Uterus (tissue), 3 donors: ENCODE measurements at regions not wholly inside any gene's neighbourhood (a gene's known extent, or its start where the extent isn't known, plus 50 kb on each side); places are given as distances from the start of the nearest gene placed in this dataset.

Experiments used
- DNase-seq, 2 donors: peaks; one replicate each; pipeline ENCODE4 v3.0.0-alpha.2; 2019 to 2020
- H3K27ac ChIP-seq, 2 donors: fragments of 200-600 bp; sonication (generic); 1 replicate in 1 of 2; 2 replicates in 1 of 2; pipeline ENCODE4 v1.5.1; 2016 to 2018
- H3K27me3 ChIP-seq, 2 donors: fragments of 200-600 bp; sonication (generic); one replicate each; pipeline ENCODE4 v1.5.1; 2018 to 2019; ENCODE audit warnings: control low read depth in 1 of 2
- H3K36me3 ChIP-seq, 2 donors: fragments of 200-600 bp; sonication (generic); one replicate each; pipeline ENCODE4 v1.5.1; 2019; ENCODE audit warnings: control low read depth in 1 of 2
- H3K4me1 ChIP-seq, 2 donors: fragments of 200-600 bp; sonication (generic); one replicate each; pipeline ENCODE4 v1.5.1; 2018 to 2019; ENCODE audit warnings: control low read depth in 1 of 2
- H3K4me3 ChIP-seq, 2 donors: fragments of 200-600 bp; sonication (generic); 1 replicate in 1 of 2; 2 replicates in 1 of 2; pipeline ENCODE4 v1.5.1; 2018 to 2019; ENCODE audit warnings: mild to moderate bottlenecking in 1 of 2
- H3K9me3 ChIP-seq, 2 donors: fragments of 200-600 bp; sonication (generic); one replicate each; pipeline ENCODE4 v1.5.1; 2019; ENCODE audit warnings: control low read depth in 1 of 2
- POLR2A ChIP-seq, 2 donors: fragments of 450-650 bp; IDR thresholded peaks; one replicate each; pipeline ENCODE4 v1.6.1; 2016; ENCODE audit warnings: antibody characterized with exemption in 2 of 2, mild to moderate bottlenecking in 1 of 2, moderate library complexity in 1 of 2
- intact Hi-C: fragments of 100-400 bp; cut with DNase I; formaldehyde crosslinking; loops from one replicate; pipeline ENCODE4 v1.15.1; 2023; ENCODE audit warnings: low total_unique reads
- TF ChIP-seq, protein P1 (sequence below), 4 experiments: fragments of 200-600 bp in 2 of 4; fragments of 450-650 bp in 2 of 4; sonication (generic) in 2 of 4; IDR thresholded peaks; one replicate each; pipeline ENCODE4 v1.5.1; 2016 to 2019; ENCODE audit warnings: antibody characterized with exemption in 4 of 4, mild to moderate bottlenecking in 2 of 4, moderate library complexity in 1 of 4
- donor health status: DM: yes; HTN: yes; CAD: no.

DNA sequence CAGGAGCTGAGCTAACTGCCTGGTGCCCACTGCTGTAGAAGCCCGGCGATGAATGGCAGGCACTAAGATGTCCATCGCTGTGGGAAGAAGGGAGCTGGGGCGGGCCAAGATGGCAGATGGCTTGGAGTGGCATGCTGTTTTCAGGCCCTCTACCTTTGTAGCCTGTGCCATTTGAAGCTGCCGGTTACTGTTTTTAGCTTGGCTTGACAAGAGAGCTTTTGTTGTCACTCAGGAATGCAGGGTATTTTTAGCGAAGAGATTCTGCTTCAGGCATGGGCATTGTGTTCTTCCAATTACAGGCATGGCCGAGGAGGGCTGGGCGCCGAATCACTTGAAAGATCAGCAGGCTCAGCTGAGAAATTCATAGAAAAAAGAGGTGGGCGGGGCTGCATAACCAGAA is 348.7 kb downstream of the RPS6KC1 start:
- intact Hi-C loops, result no loop called here
- no peaks in the 10 kb centered on the region for H3K36me3 ChIP-seq
- TF ChIP-seq POLR2A (IDR thresholded peaks at IDR 0.05), result no peak
- TF ChIP-seq, protein P1, sequence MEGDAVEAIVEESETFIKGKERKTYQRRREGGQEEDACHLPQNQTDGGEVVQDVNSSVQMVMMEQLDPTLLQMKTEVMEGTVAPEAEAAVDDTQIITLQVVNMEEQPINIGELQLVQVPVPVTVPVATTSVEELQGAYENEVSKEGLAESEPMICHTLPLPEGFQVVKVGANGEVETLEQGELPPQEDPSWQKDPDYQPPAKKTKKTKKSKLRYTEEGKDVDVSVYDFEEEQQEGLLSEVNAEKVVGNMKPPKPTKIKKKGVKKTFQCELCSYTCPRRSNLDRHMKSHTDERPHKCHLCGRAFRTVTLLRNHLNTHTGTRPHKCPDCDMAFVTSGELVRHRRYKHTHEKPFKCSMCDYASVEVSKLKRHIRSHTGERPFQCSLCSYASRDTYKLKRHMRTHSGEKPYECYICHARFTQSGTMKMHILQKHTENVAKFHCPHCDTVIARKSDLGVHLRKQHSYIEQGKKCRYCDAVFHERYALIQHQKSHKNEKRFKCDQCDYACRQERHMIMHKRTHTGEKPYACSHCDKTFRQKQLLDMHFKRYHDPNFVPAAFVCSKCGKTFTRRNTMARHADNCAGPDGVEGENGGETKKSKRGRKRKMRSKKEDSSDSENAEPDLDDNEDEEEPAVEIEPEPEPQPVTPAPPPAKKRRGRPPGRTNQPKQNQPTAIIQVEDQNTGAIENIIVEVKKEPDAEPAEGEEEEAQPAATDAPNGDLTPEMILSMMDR (IDR thresholded peaks at IDR 0.05), result no peak
- no peak overlapping the region for H3K27ac ChIP-seq
- H3K9me3 ChIP-seq, result no peaks in the 10 kb centered on the region
- no peak overlapping the region for H3K4me3 ChIP-seq
- no peaks in the 10 kb centered on the region for H3K27me3 ChIP-seq
- no peak for DNase-seq
- no peaks in the 10 kb centered on the region for H3K4me1 ChIP-seq

DNA sequence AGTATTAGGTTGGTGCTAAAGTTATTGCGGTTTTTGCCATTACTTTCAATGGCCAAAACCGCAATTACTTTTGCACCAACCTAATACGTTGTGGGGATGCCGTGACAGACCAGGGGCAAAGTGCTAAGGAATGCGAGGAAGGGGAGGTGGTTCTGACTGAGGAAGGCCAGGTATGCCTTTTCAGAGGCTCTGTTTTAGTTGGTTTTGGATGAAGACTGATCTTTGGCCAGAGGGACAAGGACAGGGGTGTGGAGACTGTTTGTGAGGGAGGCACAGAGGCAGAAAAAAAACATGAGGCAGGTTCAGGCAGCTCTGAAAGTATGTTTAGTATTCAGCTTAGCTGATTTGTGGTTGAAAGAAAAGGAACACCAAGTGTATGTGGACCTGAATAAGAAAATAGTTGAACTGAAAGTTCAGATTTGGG is 358.2 kb downstream of the RPS6KC1 start:
- no peak for DNase-seq
- intact Hi-C loops, result no loop called here
- H3K36me3 ChIP-seq, result no peaks in the 10 kb centered on the region
- H3K4me1 ChIP-seq, result no peaks in the 10 kb centered on the region
- H3K4me3 ChIP-seq, result no peak overlapping the region
- TF ChIP-seq POLR2A (IDR thresholded peaks at IDR 0.05), result no peak
- H3K9me3 ChIP-seq, result no peaks in the 10 kb centered on the region
- H3K27ac ChIP-seq, result no peak overlapping the region
- H3K27me3 ChIP-seq, result no peaks in the 10 kb centered on the region

DNA sequence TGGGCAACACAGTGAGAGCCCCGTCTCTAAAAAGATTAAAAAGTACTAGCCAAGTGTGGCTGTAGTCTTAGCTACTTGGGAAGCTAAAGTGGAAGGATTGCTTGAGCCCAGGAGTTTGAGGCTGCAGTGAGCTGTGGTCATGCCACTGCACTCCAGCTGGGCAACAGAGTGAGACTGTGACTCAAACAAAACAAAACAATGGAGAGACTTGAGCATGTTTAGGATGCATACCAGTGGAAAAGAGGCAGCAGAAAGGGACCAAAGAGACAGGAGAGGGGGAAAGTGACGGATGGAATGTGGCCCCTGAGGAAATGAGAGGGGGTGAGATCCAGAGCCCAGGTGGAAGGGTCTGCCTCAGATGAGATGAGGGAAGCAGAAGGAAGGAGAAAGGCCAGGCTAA is 358.9 kb downstream of the RPS6KC1 start:
- Histone ChIP-seq H3K27ac (no peak overlapping the region), H3K36me3 (no peaks in the 10 kb centered on the region), H3K9me3 (no peaks in the 10 kb centered on the region), H3K4me3 (no peak overlapping the region), H3K27me3 (no peaks in the 10 kb centered on the region), H3K4me1 (no peaks in the 10 kb centered on the region)
- intact Hi-C loops, result no loop called here
- DNase-seq, result no peak
- TF ChIP-seq, protein P1 (IDR thresholded peaks at IDR 0.05), result no peak
- no peak for TF ChIP-seq POLR2A (IDR thresholded peaks at IDR 0.05)

DNA sequence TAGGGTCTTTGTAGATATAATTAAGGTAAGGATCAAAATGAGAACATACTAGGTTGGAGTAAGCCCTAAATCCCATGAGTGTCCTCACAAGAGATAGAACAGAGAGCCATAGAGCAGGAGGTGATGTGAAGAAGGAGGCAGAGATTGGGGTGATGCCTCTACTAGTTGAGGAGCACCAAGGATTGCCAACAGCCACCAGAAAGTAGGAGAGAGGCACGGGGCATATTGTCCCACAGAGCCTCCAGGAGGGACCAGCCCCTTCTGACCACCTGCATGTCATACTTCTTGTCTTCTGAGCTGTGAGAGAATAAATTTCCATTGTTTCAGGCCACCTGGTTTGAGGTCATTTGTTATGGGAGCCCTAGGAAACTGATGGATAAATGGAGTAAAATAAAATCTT is 363.3 kb downstream of the RPS6KC1 start:
- Histone ChIP-seq H3K4me3 (no peak overlapping the region), H3K36me3 (no peaks in the 10 kb centered on the region), H3K27ac (no peak overlapping the region), H3K4me1 (no peaks in the 10 kb centered on the region), H3K9me3 (no peaks in the 10 kb centered on the region), H3K27me3 (no peaks in the 10 kb centered on the region)
- intact Hi-C loops, result no loop called here
- TF ChIP-seq, protein P1 (IDR thresholded peaks at IDR 0.05), result no peak
- no peak for TF ChIP-seq POLR2A (IDR thresholded peaks at IDR 0.05)
- DNase-seq, result no peak

DNA sequence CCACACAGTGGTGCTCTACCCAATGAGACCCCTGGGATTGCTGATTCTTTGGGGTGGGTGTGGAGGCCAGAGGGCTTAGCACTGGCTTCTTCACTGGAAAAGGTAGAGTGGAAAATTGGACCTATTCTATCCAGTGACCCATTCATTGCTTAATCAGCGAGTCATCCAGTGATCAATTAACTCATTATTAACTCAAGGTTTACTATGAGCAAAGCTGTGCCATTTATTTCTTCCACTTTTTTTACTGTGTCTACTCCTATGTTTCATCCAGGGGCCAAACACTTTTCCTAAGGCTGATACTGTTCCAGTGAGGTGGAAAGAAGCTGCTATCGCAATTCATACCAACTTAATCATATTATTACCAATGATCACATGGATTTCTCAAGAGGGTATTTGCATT is 363.9 kb downstream of the RPS6KC1 start:
- Histone ChIP-seq H3K9me3 (no peaks in the 10 kb centered on the region), H3K4me1 (no peaks in the 10 kb centered on the region), H3K27ac (no peak overlapping the region), H3K27me3 (no peaks in the 10 kb centered on the region), H3K4me3 (no peak overlapping the region), H3K36me3 (no peaks in the 10 kb centered on the region)
- intact Hi-C loops, result no loop called here
- no peak for DNase-seq
- TF ChIP-seq, protein P1 (IDR thresholded peaks at IDR 0.05), result no peak
- TF ChIP-seq POLR2A (IDR thresholded peaks at IDR 0.05), result no peak

DNA sequence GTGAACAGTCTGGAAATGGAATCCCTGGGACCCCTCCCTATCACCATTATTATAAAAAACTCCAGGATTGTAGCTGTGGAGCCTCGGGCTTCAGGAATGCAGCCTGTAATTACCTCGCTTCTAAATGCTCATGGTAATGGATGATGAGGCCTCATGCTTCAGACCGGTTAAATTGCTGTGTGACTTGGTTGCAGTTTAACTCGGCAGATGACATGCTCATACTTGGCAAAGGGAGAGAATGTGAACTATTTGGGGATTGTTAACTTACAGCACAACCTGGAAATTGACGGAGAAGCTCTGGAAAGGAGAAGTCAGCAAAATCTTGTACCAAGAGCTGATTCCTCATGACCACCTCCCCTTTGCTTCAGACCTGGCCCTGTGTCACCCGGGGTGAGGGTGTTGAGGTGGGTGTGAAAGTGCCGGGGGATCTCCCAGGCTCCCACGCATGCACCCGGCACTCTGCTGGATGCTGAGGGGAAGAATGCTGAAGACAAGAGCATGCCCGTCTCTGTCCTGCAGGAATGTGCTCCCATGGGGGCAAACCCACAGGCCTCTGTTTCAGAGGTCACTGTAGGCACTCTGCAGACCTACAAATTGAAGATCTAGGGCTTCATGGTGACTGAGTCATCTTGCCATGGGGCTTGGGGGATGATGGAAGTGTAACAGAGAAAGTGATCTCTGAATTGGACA is 364.8 kb downstream of the RPS6KC1 start:
- Histone ChIP-seq H3K4me1 (no peaks in the 10 kb centered on the region), H3K27ac (no peak overlapping the region), H3K4me3 (no peak overlapping the region), H3K36me3 (no peaks in the 10 kb centered on the region), H3K9me3 (no peaks in the 10 kb centered on the region), H3K27me3 (no peaks in the 10 kb centered on the region)
- intact Hi-C loops, result no loop called here
- DNase-seq, result no peak
- no peak for TF ChIP-seq POLR2A (IDR thresholded peaks at IDR 0.05)
- TF ChIP-seq, protein P1 (IDR thresholded peaks at IDR 0.05), result no peak
